LNCaP clone FGC (cell line): ENCODE measurements at regions not wholly inside any gene's neighbourhood (a gene's known extent, or its start where the extent isn't known, plus 50 kb on each side); places are given as distances from the start of the nearest gene placed in this dataset.

Source experiments
- DNase-seq: peaks from one replicate; pipeline ENCODE4 v3.0.0-alpha.2; 2011; ENCODE audit warnings: low read depth
- H3K4me3 ChIP-seq: 2 replicates; pipeline ENCODE4 v1.5.1; 2011; ENCODE audit warnings: mild to moderate bottlenecking, low read depth, low read length, control low read depth
- TF ChIP-seq, protein P1 (sequence below): IDR thresholded peaks from 2 replicates; pipeline ENCODE4 v1.5.1; 2012; ENCODE audit warnings: mild to moderate bottlenecking; ENCODE audit not compliant: control insufficient read depth, insufficient read depth; ENCODE audit errors: extremely low read depth

DNA sequence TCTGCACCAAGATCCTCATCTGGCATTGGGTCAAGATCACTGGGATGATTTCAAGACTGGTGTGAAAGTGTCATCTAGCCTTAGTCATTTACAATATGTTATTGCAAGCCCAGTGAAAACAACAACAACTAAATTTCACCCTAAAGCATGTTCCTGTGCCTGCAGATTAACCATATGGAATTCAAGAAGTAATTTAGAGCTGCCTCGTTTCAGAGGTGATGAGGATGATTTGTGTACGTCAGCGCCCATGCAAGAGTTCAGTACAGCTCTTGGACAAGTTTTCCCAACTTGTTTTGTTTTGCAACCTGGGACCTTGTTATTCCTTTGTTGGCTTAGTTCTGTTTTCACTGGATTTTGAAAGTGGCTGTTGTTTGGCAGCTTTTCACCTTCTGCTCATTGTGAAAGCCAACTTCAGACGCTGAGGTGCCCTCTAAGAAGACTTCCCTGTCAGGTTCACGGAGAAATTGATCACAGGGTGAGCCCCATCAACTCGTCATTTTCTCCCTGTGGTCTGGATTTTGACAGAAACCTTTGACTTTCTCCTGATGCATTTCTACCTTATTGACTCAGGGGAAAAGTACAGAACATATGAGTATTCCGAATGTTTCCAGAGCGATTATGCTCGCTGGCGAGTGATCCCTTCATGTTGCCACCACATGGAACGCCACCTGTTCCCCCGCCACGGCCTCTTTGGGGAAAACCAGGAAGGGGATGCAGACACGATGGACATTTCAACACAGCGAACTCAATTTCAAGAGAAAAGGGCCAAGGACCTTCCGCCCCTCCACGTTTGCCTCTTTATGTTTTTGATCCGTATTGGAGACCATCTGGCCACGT lies 85.6 kb downstream of the FOXL1 start:
- no peak overlapping the region for H3K4me3 ChIP-seq
- TF ChIP-seq, protein P1, sequence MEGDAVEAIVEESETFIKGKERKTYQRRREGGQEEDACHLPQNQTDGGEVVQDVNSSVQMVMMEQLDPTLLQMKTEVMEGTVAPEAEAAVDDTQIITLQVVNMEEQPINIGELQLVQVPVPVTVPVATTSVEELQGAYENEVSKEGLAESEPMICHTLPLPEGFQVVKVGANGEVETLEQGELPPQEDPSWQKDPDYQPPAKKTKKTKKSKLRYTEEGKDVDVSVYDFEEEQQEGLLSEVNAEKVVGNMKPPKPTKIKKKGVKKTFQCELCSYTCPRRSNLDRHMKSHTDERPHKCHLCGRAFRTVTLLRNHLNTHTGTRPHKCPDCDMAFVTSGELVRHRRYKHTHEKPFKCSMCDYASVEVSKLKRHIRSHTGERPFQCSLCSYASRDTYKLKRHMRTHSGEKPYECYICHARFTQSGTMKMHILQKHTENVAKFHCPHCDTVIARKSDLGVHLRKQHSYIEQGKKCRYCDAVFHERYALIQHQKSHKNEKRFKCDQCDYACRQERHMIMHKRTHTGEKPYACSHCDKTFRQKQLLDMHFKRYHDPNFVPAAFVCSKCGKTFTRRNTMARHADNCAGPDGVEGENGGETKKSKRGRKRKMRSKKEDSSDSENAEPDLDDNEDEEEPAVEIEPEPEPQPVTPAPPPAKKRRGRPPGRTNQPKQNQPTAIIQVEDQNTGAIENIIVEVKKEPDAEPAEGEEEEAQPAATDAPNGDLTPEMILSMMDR, result no peak
- no peak for DNase-seq

- TF ChIP-seq, protein P1, result no peak
- H3K4me3 ChIP-seq, result no peak overlapping the region
- DNase-seq, result no peak
These were observed 86.4 kb downstream of the FOXL1 start for GRCh38 chr16:86664522-86665318.

DNA sequence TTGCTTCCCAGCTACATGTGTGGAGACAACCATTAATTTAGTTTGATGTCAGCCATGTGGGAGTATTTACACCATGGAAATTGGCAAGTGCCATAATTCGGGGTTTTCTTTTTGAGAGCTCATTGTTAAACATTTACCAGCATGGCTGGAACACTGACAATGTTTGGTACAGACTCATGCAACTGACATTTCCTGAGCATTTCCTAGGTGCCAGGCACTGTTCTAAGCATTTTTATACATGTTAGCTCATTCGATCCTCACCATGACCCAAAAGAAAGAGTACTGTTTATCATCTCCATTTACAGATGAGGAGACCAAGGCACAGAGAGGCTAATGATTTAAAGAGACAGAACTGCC lies 86.9 kb downstream of the FOXL1 start:
- H3K4me3 ChIP-seq, result no peak overlapping the region
- DNase-seq, result no peak
- TF ChIP-seq, protein P1, result no peak

GRCh38 chr16:86665929-86666328 lies 87.6 kb downstream of the FOXL1 start:
- H3K4me3 ChIP-seq, result no peak overlapping the region
- TF ChIP-seq, protein P1, result no peak
- no peak for DNase-seq

GRCh38 chr16:86667035-86667434 lies 88.7 kb downstream of the FOXL1 start:
- TF ChIP-seq, protein P1, result no peak
- no peak for DNase-seq

GRCh38 chr16:86668136-86668910 lies 90.0 kb downstream of the FOXL1 start:
- no peak for DNase-seq
- no peak overlapping the region for H3K4me3 ChIP-seq
- TF ChIP-seq, protein P1, result no peak

More at GRCh38 chr16:86667035-86667434, 88.7 kb downstream of the FOXL1 start:
- no peak overlapping the region for H3K4me3 ChIP-seq
